IPS-18a (cell line): ENCODE measurements at regions not wholly inside any gene's neighbourhood (a gene's known extent, or its start where the extent isn't known, plus 50 kb on each side); places are given as distances from the start of the nearest gene placed in this dataset.

Experiments used
- H3K27ac ChIP-seq: one replicate; pipeline ENCODE4 v1.5.1; 2013; ENCODE audit warnings: low read length
- H3K27me3 ChIP-seq: one replicate; pipeline ENCODE4 v1.6.1; 2013; ENCODE audit warnings: mild to moderate bottlenecking, low read length; ENCODE audit not compliant: control insufficient read depth, insufficient read depth
- H3K36me3 ChIP-seq: one replicate; pipeline ENCODE4 v1.6.1; 2013; ENCODE audit warnings: low read depth, low read length; ENCODE audit not compliant: control insufficient read depth
- H3K4me1 ChIP-seq: one replicate; pipeline ENCODE4 v1.6.1; 2013; ENCODE audit warnings: low read depth, low read length; ENCODE audit not compliant: control insufficient read depth
- H3K4me3 ChIP-seq: one replicate; pipeline ENCODE4 v1.5.1; 2013; ENCODE audit warnings: low read length
- H3K9ac ChIP-seq: one replicate; pipeline ENCODE4 v1.6.1; 2013; ENCODE audit warnings: mild to moderate bottlenecking, low read length, moderate library complexity
- H3K9me3 ChIP-seq: one replicate; pipeline ENCODE4 v1.6.1; 2013; ENCODE audit warnings: low read depth, low read length; ENCODE audit not compliant: control insufficient read depth

DNA sequence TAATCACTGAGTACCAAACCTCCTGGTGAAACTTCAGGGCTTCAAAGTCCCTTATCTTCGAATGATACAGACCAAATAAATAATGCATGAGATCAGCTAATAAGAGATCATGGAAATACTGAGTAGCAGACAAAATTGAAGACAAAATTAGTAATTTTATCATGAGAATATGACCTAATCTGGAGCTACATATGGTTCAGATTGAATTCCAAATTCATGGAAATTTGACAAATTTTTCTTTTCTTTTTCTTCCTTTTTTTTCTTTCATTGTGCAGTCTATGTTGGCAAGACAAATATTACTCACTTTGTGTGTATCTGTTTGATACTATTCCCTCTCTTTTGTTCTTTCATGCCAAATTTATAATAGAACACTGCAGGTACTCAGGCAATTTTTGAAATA is 218.1 kb upstream of the KCNJ16 start:
- Histone ChIP-seq H3K27ac (no peak overlapping the region), H3K9ac (no peak overlapping the region), H3K9me3 (peaks cover 6% of the 10 kb centered on the region), H3K27me3 (no peaks in the 10 kb centered on the region), H3K36me3 (no peaks in the 10 kb centered on the region), H3K4me1 (no peaks in the 10 kb centered on the region), H3K4me3 (no peak overlapping the region)

DNA sequence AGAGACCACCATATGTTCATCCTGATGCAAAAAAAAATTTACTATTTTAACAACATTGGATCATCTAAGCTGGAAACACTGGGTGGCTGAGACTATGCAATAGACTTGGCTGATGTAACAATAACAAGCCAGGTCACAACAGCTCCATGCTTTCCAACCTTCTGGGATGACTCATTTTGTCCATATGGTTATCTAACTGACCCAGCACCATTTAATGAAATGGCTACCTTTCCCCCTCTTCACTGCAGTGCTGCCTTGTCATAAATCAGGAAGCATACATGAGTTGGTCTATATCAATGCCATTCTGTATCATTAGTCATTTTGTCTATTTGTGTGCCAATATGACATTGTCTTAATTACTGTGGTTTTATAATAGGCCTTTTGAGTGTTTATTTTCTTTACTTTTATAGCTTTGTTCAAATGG is 217.6 kb upstream of the KCNJ16 start:
- Histone ChIP-seq H3K36me3 (no peaks in the 10 kb centered on the region), H3K4me1 (no peaks in the 10 kb centered on the region), H3K9ac (no peak overlapping the region), H3K27me3 (no peaks in the 10 kb centered on the region), H3K4me3 (no peak overlapping the region), H3K27ac (no peak overlapping the region), H3K9me3 (peaks cover 6% of the 10 kb centered on the region)

DNA sequence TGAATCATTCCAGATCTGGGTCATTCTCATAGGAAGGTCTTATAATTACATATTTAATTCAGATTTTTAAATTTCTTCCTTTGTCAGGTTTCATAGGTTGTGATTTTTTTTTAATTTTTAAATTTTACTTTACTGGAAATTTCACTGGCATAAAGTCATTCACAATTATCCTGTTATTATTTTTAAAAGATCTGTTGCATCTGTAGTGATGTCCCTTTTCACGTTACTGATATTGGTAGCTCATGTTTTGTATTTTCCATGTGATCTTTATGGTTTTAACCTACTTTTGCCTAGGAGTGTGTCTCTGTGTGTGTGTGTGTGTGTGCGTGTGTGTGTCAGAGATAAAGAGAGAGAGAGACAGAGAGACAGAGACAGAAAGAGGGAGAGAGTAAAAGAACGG is 216.6 kb upstream of the KCNJ16 start:
- Histone ChIP-seq H3K9me3 (peaks cover 6% of the 10 kb centered on the region), H3K4me1 (no peaks in the 10 kb centered on the region), H3K36me3 (no peaks in the 10 kb centered on the region), H3K27ac (no peak overlapping the region), H3K27me3 (no peaks in the 10 kb centered on the region), H3K4me3 (no peak overlapping the region), H3K9ac (no peak overlapping the region)

DNA sequence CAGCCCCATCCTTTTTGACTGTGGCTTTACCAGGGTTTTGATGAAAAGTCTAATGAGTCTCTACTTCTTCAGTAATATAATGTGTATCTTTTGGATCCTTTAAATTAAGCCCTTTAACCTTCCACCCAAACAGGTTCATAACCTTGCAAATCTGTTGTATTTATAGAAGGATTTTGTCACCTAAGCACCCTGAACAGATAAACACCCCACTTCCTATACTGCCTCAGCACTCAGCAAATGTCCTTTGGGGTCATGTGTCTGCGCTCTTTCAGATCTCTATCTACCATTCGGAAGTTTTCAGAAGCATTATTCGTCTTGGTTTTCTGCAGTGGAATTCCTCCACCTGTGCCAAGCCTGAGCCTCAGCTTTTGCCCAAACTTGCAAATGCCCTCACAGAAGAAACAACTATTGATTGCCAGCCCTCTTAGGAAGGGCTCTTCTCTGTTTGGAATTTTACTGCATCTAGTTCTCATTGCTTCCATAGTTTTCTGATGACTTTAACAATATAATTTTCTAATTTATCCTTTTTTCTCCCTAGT is 214.8 kb upstream of the KCNJ16 start:
- no peaks in the 10 kb centered on the region for H3K36me3 ChIP-seq

DNA sequence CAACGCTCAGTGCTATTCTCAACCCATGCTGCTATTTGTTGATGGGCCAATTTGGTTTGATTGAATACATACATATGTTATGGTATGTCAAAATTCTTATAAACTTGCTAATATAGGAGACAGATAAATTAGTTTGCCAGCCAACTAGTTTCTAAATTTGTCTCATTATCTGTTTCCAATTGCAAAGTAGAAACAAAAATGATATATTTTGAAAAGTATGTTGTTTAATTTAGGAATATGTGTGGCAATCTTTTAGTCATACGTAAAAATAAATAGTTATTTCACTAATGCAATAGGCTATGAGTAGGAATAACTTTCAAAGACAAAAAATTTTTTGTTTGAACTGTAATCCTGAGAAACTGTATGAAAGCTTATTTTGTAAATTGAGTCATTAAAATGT is 210.6 kb upstream of the KCNJ16 start:
- H3K9ac ChIP-seq = no peak overlapping the region
- no peaks in the 10 kb centered on the region for H3K27me3 ChIP-seq
- no peak overlapping the region for H3K4me3 ChIP-seq
- H3K4me1 ChIP-seq = no peaks in the 10 kb centered on the region
- no peaks in the 10 kb centered on the region for H3K9me3 ChIP-seq
- no peak overlapping the region for H3K27ac ChIP-seq
- no peaks in the 10 kb centered on the region for H3K36me3 ChIP-seq

More for the DNA sequence above, 214.8 kb upstream of the KCNJ16 start:
- no peak overlapping the region for H3K4me3 ChIP-seq
- H3K9me3 ChIP-seq = peaks cover 6% of the 10 kb centered on the region
- H3K27ac ChIP-seq = no peak overlapping the region
- no peaks in the 10 kb centered on the region for H3K27me3 ChIP-seq
- H3K4me1 ChIP-seq = no peaks in the 10 kb centered on the region
- no peak overlapping the region for H3K9ac ChIP-seq

DNA sequence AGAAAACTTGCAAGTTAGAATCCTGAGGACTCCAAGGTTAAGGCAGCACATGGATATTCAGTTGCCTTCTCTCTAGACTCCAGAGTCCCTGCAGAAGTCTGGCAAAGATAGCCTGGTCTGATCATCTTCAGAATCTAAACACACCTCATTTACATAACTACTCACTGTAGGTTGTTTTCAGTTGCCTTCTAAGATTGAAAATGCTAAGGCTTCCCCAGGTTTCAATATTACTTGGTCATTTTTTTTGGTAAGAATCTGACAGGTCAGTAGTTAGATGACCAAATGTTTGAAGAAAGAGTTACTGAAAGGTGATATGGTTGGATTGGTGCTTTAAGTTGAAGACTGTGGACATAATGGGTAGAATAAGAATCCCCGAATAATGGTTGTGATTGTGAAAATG is 205.4 kb upstream of the KCNJ16 start:
- Histone ChIP-seq H3K4me1 (peaks cover 16% of the 10 kb centered on the region), H3K9ac (no peak overlapping the region), H3K4me3 (no peak overlapping the region), H3K36me3 (no peaks in the 10 kb centered on the region), H3K27ac (no peak overlapping the region), H3K9me3 (no peaks in the 10 kb centered on the region), H3K27me3 (no peaks in the 10 kb centered on the region)

DNA sequence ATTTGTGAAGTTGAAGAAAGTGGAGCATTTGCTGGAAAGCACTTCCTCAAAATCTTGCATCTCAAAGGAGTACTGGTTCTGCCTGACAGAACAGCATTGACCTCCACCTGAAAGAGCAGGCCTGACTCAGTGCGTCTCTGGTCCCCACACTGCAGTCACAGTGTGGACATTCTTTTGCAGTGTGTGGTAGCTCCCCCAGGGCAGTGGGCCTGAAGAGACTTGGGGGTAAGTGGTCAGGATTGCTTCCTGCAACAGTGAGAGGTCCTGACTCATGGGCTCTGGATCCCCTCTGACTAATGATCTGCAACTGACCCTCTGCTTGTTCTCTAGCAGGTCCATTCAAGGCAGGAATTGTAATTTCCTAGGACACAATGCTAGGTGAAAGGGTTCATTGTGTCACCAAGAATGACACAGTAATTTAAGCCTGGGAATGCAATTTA is 204.9 kb upstream of the KCNJ16 start:
- Histone ChIP-seq H3K27ac (no peak overlapping the region), H3K4me1 (peaks cover 16% of the 10 kb centered on the region), H3K36me3 (no peaks in the 10 kb centered on the region), H3K9ac (no peak overlapping the region), H3K4me3 (no peak overlapping the region), H3K9me3 (no peaks in the 10 kb centered on the region), H3K27me3 (no peaks in the 10 kb centered on the region)

DNA sequence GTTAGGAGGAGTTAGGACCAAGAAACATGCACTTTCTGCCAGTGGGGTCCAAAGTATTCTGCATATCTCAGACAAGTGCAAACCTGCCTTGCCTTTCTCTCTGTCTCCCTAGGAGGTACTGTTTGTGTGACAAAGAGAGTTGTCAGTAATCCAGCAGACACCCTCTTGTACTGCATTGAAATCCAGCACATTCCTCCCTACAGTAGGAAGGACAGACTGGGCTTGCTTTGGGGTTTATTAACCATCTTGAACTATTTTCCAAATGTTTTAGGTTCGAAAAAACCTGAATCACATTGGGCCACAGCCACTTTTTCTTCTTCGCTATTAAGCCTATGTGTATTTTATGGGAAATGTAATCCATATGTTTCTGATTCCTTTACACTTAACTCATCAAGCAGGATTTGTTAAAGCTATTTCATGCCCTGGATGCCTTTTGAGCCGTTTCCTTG is 204.2 kb upstream of the KCNJ16 start:
- H3K9me3 ChIP-seq = no peaks in the 10 kb centered on the region
- no peaks in the 10 kb centered on the region for H3K36me3 ChIP-seq
- H3K4me1 ChIP-seq = peaks cover 16% of the 10 kb centered on the region
- no peaks in the 10 kb centered on the region for H3K27me3 ChIP-seq
- no peak overlapping the region for H3K27ac ChIP-seq
- H3K9ac ChIP-seq = no peak overlapping the region
- H3K4me3 ChIP-seq = no peak overlapping the region

DNA sequence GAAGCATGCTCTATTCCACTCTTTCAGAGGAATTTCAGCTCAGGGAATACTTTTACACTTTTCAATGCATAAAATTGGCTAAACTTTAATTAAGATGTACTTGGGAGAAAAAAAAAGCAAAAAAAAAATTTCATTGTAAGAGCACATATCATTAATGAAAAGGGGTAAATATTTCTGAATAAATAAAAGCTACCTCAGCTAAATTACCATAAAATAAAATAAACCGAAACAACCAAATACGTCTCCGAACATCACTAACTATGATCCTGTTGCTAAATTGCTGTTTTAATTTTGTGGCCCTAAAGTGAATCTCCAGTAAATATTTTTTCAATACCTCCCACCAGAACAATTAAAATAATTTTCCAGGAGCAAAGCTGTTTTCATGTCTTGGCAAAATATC is 203.7 kb upstream of the KCNJ16 start:
- peaks cover 16% of the 10 kb centered on the region for H3K4me1 ChIP-seq
- no peak overlapping the region for H3K9ac ChIP-seq
- no peaks in the 10 kb centered on the region for H3K9me3 ChIP-seq
- H3K27ac ChIP-seq = no peak overlapping the region
- H3K4me3 ChIP-seq = no peak overlapping the region
- H3K27me3 ChIP-seq = no peaks in the 10 kb centered on the region
- no peaks in the 10 kb centered on the region for H3K36me3 ChIP-seq

DNA sequence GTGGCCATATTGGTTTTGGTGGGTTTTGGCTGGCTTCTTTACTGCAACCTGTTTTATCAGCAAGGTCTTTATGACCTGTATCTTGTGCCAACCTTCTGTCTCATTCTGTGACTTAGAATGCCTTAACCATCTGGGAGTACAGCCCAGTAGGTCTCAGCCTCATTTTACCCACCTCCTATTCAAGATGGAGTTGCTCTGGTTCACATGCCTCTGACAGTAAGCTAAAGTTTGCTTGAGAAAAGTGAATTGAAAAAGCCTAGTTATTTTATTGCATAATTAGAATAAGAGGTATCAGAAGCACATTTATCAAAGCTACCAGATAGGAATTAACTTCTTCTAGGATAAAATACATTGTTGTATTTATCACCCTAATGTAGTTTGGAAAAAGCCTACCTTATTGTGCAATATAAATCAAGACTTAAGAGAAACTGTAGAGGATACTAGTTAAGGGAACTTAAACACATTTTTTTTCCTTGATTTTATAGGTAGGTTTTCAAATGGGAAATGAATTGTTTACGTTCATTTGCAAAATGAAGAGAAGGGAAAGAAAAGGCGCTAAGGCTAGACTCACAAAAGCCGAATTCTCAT is 202.3 kb upstream of the KCNJ16 start:
- H3K27me3 ChIP-seq = no peaks in the 10 kb centered on the region
- no peaks in the 10 kb centered on the region for H3K36me3 ChIP-seq
- no peak overlapping the region for H3K4me3 ChIP-seq
- no peak overlapping the region for H3K9ac ChIP-seq
- no peaks in the 10 kb centered on the region for H3K9me3 ChIP-seq
- H3K4me1 ChIP-seq = peaks cover 16% of the 10 kb centered on the region
- no peak overlapping the region for H3K27ac ChIP-seq

DNA sequence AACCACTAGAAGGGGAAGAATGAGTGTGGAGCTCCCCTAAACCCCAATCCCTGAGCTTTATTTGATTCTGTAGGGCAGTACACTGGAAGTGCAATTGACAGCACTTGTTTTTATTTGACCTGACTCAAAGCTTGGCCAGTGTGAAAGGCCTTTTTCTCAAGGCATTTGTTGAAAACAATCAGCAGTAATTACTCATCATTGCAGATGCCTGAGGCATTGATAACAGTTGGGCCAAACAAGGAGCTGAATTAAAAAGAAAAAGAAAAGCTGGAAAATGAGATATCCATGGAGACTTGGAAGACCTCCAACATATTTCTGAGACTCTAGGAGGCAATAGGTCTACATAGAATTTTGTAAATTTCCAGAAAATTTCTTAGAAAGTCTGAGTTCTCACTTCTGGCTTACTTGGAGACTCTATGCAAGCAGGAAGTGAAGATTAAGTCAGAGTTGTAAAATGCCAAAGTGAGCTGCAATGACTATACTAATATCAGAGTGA is 200.8 kb upstream of the KCNJ16 start:
- no peak overlapping the region for H3K9ac ChIP-seq
- H3K27ac ChIP-seq = no peak overlapping the region

DNA sequence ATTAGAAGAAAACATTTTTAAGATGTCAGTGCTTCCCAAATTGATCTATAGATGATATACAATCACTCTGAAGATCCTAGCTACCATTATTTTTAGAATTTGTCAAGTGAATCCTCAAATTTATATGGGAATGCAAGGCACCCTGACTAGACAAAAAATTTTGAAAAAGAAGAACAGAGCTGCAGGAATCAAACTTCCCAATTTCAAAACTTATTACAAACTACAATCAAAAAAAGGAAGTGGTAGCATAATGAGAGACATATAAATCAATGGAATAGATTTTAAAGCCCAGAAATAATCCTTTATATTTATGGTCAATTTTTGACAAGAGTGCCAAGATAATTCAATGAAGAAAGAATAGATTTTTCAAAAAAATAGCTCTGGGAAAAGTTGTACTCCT is 198.3 kb upstream of the KCNJ16 start:
- Histone ChIP-seq H3K27me3 (no peaks in the 10 kb centered on the region), H3K9me3 (peaks cover 3% of the 10 kb centered on the region), H3K36me3 (no peaks in the 10 kb centered on the region), H3K4me1 (peaks cover 2% of the 10 kb centered on the region), H3K9ac (no peak overlapping the region), H3K27ac (no peak overlapping the region), H3K4me3 (no peak overlapping the region)

More for the DNA sequence above, 200.8 kb upstream of the KCNJ16 start:
- no peaks in the 10 kb centered on the region for H3K36me3 ChIP-seq
- peaks cover 16% of the 10 kb centered on the region for H3K4me1 ChIP-seq
- no peaks in the 10 kb centered on the region for H3K27me3 ChIP-seq
- H3K4me3 ChIP-seq = no peak overlapping the region
- peaks cover 3% of the 10 kb centered on the region for H3K9me3 ChIP-seq
